GM10266 (cell line): ENCODE measurements at regions not wholly inside any gene's neighbourhood (a gene's known extent, or its start where the extent isn't known, plus 50 kb on each side); places are given as distances from the start of the nearest gene placed in this dataset.

ENCODE experiments used
- DNase-seq: peaks from one replicate; pipeline ENCODE4 v3.0.0; 2012; ENCODE audit errors: extremely low spot score
- TF ChIP-seq, protein P1 (sequence below): IDR thresholded peaks from 2 replicates; pipeline ENCODE4 v1.5.1; 2012; ENCODE audit warnings: mild to moderate bottlenecking, low read depth; ENCODE audit not compliant: control insufficient read depth, insufficient read depth; ENCODE audit errors: missing control alignments

DNA sequence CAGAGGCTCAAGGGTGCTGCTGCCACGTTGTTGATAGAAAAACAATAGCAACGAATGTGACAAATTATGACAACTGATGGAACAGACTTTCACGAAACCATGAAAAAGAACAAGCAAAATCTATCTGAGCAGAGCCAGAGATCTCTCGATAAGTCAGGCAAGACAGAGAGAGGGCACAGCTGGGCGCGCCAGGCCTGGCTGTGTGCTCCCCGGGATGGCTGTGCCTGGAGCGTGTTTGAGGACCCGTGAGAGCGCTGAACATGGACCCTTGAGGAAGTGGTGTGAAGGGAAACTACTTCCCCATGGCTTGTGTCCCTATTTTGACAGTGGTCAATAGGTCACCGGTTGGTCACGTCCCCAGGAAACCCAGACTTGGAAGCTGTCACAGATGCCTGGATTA, 83.1 kb upstream of the FGF3 start:
- no peak for DNase-seq
- TF ChIP-seq, protein P1, sequence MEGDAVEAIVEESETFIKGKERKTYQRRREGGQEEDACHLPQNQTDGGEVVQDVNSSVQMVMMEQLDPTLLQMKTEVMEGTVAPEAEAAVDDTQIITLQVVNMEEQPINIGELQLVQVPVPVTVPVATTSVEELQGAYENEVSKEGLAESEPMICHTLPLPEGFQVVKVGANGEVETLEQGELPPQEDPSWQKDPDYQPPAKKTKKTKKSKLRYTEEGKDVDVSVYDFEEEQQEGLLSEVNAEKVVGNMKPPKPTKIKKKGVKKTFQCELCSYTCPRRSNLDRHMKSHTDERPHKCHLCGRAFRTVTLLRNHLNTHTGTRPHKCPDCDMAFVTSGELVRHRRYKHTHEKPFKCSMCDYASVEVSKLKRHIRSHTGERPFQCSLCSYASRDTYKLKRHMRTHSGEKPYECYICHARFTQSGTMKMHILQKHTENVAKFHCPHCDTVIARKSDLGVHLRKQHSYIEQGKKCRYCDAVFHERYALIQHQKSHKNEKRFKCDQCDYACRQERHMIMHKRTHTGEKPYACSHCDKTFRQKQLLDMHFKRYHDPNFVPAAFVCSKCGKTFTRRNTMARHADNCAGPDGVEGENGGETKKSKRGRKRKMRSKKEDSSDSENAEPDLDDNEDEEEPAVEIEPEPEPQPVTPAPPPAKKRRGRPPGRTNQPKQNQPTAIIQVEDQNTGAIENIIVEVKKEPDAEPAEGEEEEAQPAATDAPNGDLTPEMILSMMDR = no peak

DNA sequence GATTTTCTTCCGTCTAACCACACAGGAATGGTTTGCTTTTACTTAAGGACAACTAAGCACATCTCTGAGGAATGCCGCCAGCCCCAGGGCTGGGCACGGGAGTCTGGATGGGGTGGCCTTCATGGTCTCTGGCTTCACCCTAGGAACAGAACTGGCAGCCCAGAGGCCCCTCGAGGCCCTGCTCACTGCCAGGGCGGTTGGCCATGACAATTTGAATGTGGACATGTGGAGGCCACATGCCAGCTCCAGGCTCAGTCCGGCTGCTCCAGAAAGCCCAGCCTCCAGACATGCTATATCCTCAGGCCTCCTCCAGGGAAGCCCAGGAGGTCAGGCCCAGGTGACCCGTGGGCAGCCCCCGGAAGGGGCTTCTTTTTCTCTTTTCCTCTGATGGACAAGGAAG, 84.0 kb upstream of the FGF3 start:
- TF ChIP-seq, protein P1 = no peak
- DNase-seq = no peak

DNA sequence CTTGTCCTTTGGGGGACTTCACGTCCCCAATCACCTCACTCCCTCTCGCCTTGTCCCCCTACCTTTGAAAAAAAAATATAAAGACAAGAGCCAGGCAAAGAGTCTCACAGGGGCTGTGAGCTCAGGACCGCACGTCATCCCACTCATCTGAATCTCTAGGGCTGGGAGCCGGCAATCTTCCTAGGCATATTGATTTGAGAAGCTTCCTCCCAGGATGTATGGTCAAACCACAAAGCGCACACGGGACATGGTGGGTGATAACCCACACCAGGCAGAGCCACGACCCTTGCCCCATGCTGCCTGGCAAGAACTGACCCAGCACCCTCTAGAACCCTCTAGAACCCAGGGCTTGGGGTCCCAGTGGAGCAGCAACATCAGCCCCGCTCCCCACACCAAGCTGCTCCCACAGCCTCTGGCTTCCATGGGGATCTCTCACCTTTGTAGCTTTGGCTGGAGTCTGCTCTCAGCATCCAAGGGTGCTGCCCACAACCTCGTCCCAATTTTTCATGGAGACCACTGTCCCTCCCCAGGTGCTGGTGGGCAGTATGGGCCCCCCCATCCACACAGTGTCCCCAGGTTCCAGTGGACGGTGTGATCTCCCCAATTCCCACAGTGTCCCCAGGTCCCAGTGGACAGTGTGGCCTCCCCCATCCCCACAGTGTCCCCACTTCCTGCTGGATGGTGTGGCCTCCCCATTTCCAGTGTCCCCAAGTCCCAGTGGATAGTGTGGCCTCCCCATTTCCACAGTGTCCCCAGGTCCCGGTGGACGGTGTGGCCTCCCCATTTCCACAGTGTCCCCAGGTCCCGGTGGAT, 85.2 kb upstream of the FGF3 start:
- no peak for DNase-seq

DNA sequence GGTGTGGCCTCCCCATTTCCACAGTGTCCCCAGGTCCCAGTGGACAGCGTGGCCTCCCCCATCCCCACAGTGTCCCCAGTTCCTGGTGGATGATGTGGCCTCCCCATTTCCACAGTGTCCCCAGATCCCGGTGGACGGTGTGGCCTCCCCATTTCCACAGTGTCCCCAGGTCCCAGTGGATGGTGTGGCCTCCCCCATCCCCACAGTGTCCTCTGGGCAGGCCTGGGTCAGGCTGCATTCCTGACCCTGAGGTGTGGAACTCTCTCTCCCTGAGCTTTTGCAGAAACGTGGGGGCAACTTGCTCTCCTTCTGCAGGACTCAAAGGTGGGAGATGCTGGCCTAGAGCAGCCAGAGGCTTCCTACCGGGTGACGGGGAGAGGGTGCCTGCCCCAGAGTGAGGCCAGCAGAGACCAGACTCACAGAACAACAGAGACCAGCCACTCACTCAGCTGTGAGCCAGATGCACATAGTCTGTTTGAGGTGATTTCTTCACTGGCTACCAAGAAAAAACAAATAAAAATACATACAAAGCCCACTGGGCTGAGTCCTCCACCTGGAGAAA, 85.8 kb upstream of the FGF3 start:
- DNase-seq = no peak
- TF ChIP-seq, protein P1 = no peak

More for the DNA sequence above, 85.2 kb upstream of the FGF3 start:
- TF ChIP-seq, protein P1 = no peak

DNA sequence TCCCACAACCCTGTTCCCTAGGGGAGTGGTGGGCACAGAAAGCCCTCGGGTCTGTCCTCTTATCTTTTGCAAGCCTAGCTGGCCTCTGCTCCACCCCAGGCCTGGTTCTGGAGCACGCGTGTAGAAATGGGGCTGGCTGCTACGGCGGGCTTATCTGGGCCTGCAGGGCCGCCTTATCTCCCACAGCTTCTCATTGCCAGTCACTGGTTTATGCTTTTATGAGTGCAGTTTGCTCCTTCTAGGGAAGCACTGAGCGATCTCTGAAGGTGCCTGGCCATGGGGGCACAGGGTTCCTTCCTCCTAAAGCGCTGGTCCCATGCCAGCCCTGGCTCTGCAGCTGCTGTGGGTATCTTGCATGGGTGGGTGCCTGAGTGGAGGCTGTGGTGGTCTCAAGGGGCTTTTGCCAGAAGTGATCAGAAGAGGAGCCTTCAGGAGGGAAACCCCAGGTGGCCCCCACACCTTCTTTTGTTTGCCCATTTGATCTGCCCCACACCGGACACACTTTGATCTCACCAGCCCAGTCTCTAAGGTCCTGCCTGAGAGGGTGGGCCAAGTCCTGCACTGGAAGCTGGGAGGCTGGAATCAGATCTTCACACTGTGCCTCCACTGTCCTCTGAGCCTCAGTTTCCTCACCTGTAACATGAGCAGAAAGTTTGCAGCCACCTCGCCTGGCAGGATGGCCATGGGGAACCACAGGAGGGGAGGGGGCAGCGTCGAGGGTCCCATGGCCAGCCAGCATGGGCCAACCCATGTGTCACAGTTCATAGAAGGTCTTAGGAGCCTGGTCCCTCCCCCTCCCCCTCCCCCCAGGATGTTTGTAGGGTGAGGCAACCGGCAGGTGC, 86.6 kb upstream of the FGF3 start:
- no peak for DNase-seq
- TF ChIP-seq, protein P1 = no peak

GRCh38 chr11:69906453-69906907, 87.3 kb upstream of the FGF3 start:
- TF ChIP-seq, protein P1 = no peak
- DNase-seq = no peak

GRCh38 chr11:69907611-69908010, 88.4 kb upstream of the FGF3 start:
- TF ChIP-seq, protein P1 = no peak
- no peak for DNase-seq
